NCI-H69 (cell line): ENCODE measurements at regions not wholly inside any gene's neighbourhood (a gene's known extent, or its start where the extent isn't known, plus 50 kb on each side); places are given as distances from the start of the nearest gene placed in this dataset.
"Not testable (repeated sequence)": the region's sequence is repeated elsewhere in the genome, so short reads cannot be mapped to it uniquely, and the experiment has no call there.

Experiments
- DNase-seq: peaks from one replicate; lab custom pipeline; 2025; lab: John Stamatoyannopoulos, UW

DNA sequence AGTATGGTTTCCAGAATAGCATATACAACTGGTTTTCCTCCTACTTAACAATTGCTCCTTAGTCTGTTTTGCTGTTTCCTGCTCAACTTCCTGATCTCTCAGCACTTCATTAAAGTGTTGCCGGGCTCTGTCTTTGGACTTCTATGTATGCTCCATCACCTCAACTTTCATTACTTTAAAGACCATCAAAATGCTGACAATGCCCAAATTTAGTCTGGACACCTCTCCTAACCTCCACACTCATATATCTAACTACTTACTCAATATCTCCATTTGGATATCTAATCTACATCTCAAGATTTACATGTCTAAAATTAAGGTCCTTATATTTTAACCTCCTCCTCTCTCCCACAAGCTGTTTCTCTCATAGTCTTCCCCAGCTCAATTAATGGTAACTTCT is 54.4 kb upstream of the LGR5 start:
- DNase-seq: no peak

DNA sequence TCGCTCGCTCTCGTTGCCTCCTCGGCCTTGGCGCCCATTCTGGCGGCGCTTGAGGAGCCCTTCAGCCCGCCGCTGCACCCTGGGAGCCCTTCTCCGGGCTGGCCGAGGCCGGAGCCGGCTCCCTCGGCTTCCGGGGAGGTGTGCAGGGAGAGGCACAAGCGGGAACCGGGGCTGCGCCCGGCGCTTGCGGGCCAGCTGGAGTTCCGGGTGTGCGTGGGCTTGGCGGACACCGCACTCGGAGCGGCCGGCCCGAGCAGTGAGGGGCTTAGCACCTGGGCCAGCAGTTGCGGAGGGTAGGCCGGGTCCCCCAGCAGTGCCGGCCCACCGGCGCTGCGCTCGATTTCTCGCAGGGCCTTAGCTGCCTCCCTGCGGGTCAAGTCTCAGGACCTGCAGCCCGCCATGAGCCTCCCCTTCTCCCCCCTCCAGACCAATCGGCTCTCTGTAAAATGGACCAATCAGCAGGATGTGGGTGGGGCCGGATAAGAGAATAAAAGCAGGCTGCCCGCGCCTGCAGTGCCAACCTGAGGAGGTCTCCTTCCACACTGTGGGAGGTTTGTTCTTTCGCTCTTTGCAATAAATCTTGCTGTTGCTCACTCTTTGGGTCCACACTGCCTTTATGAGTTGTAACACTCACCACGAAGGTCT is 62.8 kb upstream of the LGR5 start:
- DNase-seq: not testable (repeated sequence)

DNA sequence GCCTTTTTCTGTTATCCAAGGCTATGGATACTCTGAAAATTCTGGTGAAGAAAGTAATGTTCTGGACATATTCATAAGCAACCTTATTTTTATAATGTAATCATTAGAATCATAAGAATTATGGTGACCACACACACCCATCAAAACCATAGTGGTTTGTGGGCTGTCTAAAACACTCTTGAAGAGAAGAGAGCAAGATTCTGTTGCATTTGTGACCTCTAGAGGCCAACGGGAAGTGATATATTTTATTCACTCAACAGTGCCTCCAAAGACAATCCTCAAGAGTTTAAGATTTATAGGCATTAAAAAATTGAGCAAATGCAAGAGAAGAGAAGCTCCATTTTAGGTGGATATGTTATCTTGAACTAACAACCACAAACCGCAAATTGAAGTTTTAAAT is 68.5 kb upstream of the LGR5 start:
- DNase-seq: no peak

DNA sequence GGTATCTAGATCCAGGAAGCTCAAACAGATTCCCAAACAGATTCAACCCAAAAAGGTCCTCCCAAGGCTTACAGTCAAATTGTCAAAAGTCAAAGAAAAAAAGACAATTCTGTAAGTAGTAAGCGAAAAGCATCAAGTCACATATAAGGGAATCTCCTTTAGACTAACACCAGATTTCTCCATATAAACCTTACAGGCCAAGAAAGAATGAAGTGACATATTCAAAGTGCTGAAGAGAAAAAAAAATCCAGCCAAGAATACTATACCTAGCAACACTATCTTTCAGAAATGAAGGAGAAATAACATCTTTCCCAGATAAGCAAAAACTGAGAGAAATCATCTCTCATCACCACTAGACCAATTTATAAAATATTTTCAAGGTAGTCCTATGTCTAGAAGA is 79.6 kb upstream of the LGR5 start:
- DNase-seq: no peak

- DNase-seq: no peak
Observed at GRCh38 chr12:71356569-71356968, 83.0 kb upstream of the LGR5 start.

GRCh38 chr12:71354871-71355270 is 84.7 kb upstream of the LGR5 start:
- DNase-seq: no peak

DNA sequence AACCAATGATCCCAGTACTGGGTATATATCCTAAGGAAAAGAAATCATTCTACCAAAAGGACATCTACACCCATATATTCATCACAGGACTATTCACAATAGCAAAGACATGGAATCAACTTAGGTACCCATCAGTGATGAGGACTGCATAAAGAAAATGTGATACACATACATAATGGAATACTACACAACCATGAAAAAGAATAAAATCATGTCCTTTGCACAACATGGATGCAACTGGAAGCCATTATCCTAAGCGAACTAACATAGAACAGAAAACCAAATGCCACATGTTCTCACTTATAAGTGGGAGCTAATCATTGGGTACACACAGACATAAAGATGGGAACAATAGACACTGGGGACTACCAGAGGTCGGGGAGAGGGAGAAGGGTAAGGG is 86.0 kb upstream of the LGR5 start:
- DNase-seq: no peak

DNA sequence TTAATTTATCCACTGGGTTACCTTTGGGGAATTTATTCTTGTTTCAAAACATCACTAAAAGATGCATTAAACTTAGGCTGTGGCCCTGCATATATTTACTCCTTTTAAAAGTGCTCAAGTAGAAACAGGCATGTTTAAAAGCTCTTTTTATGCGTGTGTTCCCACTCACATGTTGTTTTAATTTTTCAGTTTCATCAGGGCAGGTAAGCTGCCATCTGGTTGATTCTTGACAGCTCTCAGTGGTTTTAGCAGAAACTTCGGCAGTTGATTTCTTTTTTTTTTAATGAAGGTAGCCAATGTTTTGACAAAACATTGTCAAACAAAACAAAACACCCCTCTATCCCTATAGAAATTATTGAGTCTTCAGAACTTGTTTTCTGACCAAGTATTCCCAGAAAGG is 89.6 kb upstream of the LGR5 start:
- no peak for DNase-seq

DNA sequence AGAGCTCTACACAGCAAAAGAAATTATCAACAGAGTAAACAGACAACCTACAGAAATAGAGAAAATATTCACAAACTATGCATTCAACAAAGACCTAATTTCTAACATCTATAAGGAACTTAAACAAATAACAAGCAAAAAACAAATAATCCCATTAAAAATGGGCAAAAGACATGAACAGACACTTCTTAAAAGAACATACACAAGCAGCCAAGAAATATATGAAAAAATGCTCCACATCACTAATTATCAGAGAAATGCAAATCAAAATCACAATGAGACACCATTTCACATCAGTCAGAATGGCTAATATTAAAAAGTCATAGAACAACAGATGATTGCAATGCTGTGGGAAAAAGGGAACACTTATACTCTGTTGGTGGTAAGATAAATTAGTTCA is 100.7 kb upstream of the LGR5 start:
- no peak for DNase-seq

DNA sequence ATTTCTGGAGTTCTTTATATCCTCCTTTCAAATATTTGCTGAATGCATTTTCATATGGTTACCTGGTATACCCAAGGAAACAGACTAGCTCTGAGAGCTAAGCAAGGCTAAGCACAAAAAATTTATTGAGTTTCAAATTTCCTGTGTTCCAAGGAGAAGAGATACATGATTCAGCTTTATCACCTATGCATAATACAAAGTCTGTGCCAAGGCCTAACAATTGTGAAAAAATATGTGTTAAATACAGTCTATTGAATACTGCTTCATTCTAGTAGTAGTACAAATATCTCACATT is 103.7 kb upstream of the LGR5 start:
- no peak for DNase-seq

DNA sequence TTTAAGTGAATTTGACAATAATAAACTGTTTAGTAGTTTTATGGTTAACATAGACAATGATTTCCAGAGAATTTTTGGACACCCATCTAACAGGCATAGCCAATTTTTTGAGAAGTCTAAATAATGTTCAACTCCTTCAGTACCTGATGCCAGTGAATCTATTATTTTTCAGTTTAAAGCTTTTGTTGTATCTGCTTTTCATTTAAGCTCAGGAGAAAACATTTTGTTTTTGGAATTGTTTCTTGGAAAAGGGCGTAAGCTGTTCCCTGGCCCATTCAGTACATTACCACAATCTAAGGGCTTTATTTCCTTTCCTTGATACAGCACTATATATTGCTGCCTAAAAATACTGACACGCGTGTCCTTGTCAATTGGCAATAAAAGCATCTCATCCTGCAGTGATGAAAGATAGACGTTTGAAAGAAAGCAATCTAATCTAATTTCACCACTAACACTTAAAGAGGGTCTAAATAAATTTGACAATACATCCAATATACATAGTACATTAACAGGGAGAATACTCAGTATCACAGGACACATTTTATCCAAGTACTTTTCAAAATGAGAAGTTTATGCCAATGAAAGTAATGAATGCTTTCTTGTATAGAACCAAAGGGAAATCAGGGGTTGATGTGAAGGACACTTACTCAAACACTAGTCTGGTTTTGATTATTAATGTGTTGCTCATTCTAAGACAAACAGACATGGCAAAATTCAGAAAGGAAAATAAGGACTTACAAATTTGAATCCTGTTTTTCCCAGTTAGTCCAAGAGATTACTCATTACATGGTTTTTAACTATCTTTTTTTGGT is 104.2 kb upstream of the LGR5 start:
- no peak for DNase-seq

DNA sequence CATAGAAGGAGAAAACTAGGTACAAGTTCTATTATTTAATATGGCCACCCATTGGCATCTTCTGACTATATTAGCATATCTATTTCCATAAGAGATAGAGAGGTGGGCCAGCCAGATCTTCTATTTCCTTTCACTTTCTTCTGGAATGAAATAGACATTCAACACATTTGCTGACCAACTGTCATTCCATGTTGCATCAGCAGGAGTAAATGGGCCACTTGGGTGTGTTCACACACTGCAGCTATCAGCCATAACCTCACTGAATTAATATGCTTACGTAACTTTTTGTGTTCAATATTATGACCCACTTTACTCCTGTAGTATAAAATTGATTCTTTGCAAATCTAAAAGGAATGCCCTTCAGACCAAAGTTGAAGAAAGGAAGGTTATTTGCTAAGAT is 106.2 kb upstream of the LGR5 start:
- DNase-seq: no peak

DNA sequence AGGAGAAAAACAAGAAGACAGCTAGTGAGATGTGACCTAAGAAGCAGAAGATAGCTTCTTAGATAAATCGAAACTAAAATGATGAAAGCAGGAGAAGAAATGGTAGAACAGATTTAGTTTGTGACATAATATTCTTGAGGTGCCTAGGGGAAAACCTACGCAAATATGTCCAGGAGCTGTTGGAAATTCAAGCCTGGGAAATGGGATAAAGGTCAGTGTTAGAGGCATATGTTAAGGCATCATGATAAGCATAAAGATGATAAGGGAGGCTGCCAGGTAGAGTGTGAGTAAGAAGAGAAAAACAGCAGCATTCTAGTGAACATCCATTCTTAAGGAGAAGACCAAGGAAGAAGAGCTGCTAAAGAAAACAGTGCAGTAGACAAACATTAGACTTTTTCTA is 109.6 kb upstream of the LGR5 start:
- DNase-seq: no peak

GRCh38 chr12:71321531-71321930 is 118.1 kb upstream of the LGR5 start:
- DNase-seq: no peak

- DNase-seq: no peak
Observed at GRCh38 chr12:71321130-71321529, 118.5 kb upstream of the LGR5 start.

- DNase-seq: no peak
Observed at GRCh38 chr12:71315328-71315985, 124.1 kb upstream of the LGR5 start.

DNA sequence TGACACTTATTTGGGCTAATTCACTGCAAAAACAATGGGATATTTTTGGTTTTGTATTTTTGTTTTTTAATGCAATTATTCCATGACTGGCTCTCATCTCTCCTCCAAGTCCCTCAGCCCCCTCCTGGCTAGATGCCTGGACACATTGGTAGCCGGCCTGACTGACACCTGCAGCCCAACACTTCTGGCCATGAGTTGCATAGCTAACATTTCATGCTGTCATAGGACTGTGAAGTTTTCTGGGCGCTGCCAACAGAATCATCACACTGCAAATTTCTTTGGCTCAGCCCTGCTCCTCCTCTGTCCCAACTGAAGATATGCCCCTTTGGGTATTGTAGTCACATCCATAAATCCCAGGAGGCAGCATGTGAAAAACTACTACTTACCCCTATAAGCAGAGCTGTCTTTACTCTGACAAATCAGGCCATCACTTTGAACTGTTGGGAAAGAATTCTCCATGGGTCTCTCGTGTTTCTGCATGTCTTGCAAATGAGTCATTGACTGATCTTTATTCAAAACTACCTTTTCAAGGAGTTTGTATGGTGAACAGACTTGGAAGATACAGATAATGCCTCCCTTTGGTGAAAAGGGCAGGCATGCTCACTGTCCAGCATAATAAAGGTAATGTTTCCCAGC is 126.7 kb upstream of the LGR5 start:
- DNase-seq: no peak

GRCh38 chr12:71311611-71312010 is 128.0 kb upstream of the LGR5 start:
- DNase-seq: not testable (repeated sequence)

GRCh38 chr12:71306808-71307207 is 132.8 kb upstream of the LGR5 start:
- no peak for DNase-seq

GRCh38 chr12:71304306-71304705 is 135.3 kb upstream of the LGR5 start:
- DNase-seq: no peak

- DNase-seq: no peak
Observed at GRCh38 chr12:71303199-71303598, 136.4 kb upstream of the LGR5 start.

DNA sequence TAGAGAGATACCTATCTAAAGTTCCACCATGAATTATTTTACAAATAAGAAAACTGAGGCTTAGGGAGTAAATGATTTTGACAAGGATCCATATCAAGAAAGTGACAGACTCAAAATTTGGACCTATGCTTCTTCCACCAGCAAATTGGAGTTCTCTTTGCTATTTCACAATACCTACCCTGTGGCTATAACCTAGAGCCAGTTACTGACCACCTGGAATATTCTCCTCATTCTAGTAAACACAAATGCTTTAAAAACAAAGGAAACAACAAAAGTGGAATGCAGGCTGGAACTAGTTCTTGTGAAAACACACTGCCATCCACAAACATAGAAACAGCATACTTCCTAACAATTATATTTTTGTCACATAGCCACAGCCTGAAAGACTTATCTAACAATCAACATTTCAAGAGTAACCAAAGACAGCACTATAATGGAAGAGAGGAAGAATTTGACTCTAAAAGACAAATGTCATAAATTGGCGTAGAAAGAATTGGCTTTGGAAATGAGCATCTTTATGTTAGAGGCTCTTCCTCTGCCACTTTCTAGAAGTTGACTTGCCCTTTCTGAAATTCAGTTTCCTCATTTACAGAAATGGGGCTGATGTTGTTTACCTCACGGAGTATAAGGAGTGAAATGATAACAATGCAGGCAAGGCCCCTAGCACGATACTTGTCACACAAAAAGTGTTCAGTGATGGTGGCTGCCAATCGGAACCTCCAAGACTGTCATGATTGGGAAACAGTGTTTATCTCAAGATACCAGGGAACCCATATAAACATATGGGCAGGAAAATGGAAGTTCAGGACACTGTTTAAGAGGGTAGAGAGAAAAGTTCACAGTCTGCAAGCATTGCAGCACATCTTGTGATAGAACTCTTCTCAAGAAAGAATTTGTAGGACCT is 138.6 kb upstream of the LGR5 start:
- no peak for DNase-seq
